Keratinocyte (primary cell): ENCODE measurements at regions not wholly inside any gene's neighbourhood (a gene's known extent, or its start where the extent isn't known, plus 50 kb on each side); places are given as distances from the start of the nearest gene placed in this dataset.

ENCODE experiments used
- EZH2 ChIP-seq: IDR thresholded peaks from one replicate; pipeline ENCODE4 v1.6.1; 2012; ENCODE audit warnings: inconsistent platforms, mild to moderate bottlenecking, low read length, moderate library complexity
- TF ChIP-seq, protein P1 (sequence below), 3 experiments: IDR thresholded peaks in 1 of 3; conservative IDR thresholded peaks in 1 of 3; optimal IDR thresholded peaks in 1 of 3; 2 replicates in 2 of 3; 3 replicates in 1 of 3; pipeline versions ENCODE3 to v1.5.1; 2011; ENCODE audit warnings: low read length in 3 of 3, mild to moderate bottlenecking in 3 of 3, moderate library complexity in 2 of 3, control low read depth in 1 of 3, inconsistent platforms in 1 of 3; ENCODE audit not compliant: insufficient read depth in 2 of 3; ENCODE audit errors: extremely low read depth in 1 of 3

DNA sequence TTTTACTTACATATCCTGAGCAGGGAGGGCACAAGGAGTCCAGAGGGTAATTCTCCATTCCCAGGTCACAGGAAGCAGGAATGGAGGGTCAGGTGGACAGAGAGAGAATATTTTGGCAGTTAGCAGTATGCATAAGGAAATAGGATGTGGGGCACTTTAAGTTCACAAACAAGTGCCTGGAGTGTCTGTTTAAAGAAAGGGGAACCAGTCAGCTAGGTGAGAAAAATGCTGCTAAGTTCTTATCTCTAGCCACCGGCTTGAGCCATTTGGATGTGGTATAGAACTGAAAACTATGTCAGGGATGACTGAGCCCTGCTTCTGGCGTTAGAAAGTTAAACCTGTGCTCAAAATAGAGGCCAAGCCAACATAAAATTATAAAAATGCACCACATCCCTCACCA, 739.7 kb upstream of the NCAM2 start:
- TF ChIP-seq, protein P1, sequence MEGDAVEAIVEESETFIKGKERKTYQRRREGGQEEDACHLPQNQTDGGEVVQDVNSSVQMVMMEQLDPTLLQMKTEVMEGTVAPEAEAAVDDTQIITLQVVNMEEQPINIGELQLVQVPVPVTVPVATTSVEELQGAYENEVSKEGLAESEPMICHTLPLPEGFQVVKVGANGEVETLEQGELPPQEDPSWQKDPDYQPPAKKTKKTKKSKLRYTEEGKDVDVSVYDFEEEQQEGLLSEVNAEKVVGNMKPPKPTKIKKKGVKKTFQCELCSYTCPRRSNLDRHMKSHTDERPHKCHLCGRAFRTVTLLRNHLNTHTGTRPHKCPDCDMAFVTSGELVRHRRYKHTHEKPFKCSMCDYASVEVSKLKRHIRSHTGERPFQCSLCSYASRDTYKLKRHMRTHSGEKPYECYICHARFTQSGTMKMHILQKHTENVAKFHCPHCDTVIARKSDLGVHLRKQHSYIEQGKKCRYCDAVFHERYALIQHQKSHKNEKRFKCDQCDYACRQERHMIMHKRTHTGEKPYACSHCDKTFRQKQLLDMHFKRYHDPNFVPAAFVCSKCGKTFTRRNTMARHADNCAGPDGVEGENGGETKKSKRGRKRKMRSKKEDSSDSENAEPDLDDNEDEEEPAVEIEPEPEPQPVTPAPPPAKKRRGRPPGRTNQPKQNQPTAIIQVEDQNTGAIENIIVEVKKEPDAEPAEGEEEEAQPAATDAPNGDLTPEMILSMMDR (optimal IDR thresholded peaks at IDR 0.05 in 1 of 3, IDR thresholded peaks at IDR 0.05 in 1 of 3, conservative IDR thresholded peaks at IDR 0.05 in 1 of 3; ENCODE audit: extremely low read depth in 1 of 3, insufficient read depth in 2 of 3, low read length in 3 of 3) = no peak
- no peak for TF ChIP-seq EZH2
